ENCODE measurements at regions not wholly inside any gene's neighbourhood (a gene's known extent, or its start where the extent isn't known, plus 50 kb on each side); places are given as distances from the start of the nearest gene placed in this dataset.
A peak's percentile ranks its signal among the peaks of the same experiment; 100 is the strongest.

- FAIRE-seq, result no peak
- Histone ChIP-seq H3K27me3 (ENCODE audit: control insufficient read depth, insufficient read depth, low read length) (no peaks in the 10 kb centered on the region), H3K4me1 (ENCODE audit: control insufficient read depth in 2 of 3, insufficient read depth in 2 of 3, low read depth in 1 of 3, low read length in 3 of 3) (no peaks in the 10 kb centered on the region), H3K4me3 (ENCODE audit: low read length in 3 of 3) (no peak overlapping the region), H3K36me3 (ENCODE audit: control insufficient read depth in 2 of 3, insufficient read depth in 3 of 3, low read length in 3 of 3) (no peaks in the 10 kb centered on the region), H3K27ac (ENCODE audit: low read depth in 2 of 2, low read length in 2 of 2) (no peak overlapping the region), H3K9ac (ENCODE audit: low read length in 3 of 3) (no peak overlapping the region), H3K9me3 (ENCODE audit: control insufficient read depth in 2 of 3, insufficient read depth in 1 of 3, low read length in 3 of 3) (no peaks in the 10 kb centered on the region)
- DNase-seq, result no peak
- intact Hi-C loops (cut with DNase I), result no loop called here
- TF ChIP-seq, protein P1, sequence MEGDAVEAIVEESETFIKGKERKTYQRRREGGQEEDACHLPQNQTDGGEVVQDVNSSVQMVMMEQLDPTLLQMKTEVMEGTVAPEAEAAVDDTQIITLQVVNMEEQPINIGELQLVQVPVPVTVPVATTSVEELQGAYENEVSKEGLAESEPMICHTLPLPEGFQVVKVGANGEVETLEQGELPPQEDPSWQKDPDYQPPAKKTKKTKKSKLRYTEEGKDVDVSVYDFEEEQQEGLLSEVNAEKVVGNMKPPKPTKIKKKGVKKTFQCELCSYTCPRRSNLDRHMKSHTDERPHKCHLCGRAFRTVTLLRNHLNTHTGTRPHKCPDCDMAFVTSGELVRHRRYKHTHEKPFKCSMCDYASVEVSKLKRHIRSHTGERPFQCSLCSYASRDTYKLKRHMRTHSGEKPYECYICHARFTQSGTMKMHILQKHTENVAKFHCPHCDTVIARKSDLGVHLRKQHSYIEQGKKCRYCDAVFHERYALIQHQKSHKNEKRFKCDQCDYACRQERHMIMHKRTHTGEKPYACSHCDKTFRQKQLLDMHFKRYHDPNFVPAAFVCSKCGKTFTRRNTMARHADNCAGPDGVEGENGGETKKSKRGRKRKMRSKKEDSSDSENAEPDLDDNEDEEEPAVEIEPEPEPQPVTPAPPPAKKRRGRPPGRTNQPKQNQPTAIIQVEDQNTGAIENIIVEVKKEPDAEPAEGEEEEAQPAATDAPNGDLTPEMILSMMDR (IDR thresholded peaks at IDR 0.05; ENCODE audit: borderline replicate concordance, extremely low read depth, insufficient read depth), result no peak
Measured at GRCh38 chr4:72945719-72946336, 123.7 kb downstream of the COX18 start.

GRCh38 chr4:72942565-72942964, 127.0 kb downstream of the COX18 start:
- Histone ChIP-seq H3K27ac (ENCODE audit: low read depth in 2 of 2, low read length in 2 of 2) (no peak overlapping the region), H3K36me3 (ENCODE audit: control insufficient read depth in 2 of 3, insufficient read depth in 3 of 3, low read length in 3 of 3) (no peaks in the 10 kb centered on the region), H3K27me3 (ENCODE audit: control insufficient read depth, insufficient read depth, low read length) (no peaks in the 10 kb centered on the region), H3K4me3 (ENCODE audit: low read length in 3 of 3) (no peak overlapping the region), H3K9me3 (ENCODE audit: control insufficient read depth in 2 of 3, insufficient read depth in 1 of 3, low read length in 3 of 3) (no peaks in the 10 kb centered on the region), H3K9ac (ENCODE audit: low read length in 3 of 3) (no peak overlapping the region), H3K4me1 (ENCODE audit: control insufficient read depth in 2 of 3, insufficient read depth in 2 of 3, low read depth in 1 of 3, low read length in 3 of 3) (no peaks in the 10 kb centered on the region)
- no peak for FAIRE-seq
- intact Hi-C loops (cut with DNase I), result no loop called here
- TF ChIP-seq, protein P1 (IDR thresholded peaks at IDR 0.05; ENCODE audit: borderline replicate concordance, extremely low read depth, insufficient read depth), result no peak
- no peak for DNase-seq

- intact Hi-C loops (cut with DNase I), result no loop called here
- no peak overlapping the region for H3K4me3 ChIP-seq (ENCODE audit: low read length in 3 of 3)
- H3K36me3 ChIP-seq (ENCODE audit: control insufficient read depth in 2 of 3, insufficient read depth in 3 of 3, low read length in 3 of 3), result no peaks in the 10 kb centered on the region
- no peak overlapping the region for H3K9ac ChIP-seq (ENCODE audit: low read length in 3 of 3)
- TF ChIP-seq, protein P1 (IDR thresholded peaks at IDR 0.05; ENCODE audit: borderline replicate concordance, extremely low read depth, insufficient read depth), result no peak
- FAIRE-seq (no peak), DNase-seq (peak in 1 of 5 donors; percentile 52)
- no peaks in the 10 kb centered on the region for H3K27me3 ChIP-seq (ENCODE audit: control insufficient read depth, insufficient read depth, low read length)
- no peaks in the 10 kb centered on the region for H3K9me3 ChIP-seq (ENCODE audit: control insufficient read depth in 2 of 3, insufficient read depth in 1 of 3, low read length in 3 of 3)
- H3K4me1 ChIP-seq (ENCODE audit: control insufficient read depth in 2 of 3, insufficient read depth in 2 of 3, low read depth in 1 of 3, low read length in 3 of 3), result no peaks in the 10 kb centered on the region
- no peak overlapping the region for H3K27ac ChIP-seq (ENCODE audit: low read depth in 2 of 2, low read length in 2 of 2)
Measured at GRCh38 chr4:72938516-72938915, 131.0 kb downstream of the COX18 start.

- Histone ChIP-seq H3K27ac (ENCODE audit: low read depth in 2 of 2, low read length in 2 of 2) (no peak overlapping the region), H3K9ac (ENCODE audit: low read length in 3 of 3) (no peak overlapping the region), H3K36me3 (ENCODE audit: control insufficient read depth in 2 of 3, insufficient read depth in 3 of 3, low read length in 3 of 3) (no peaks in the 10 kb centered on the region), H3K9me3 (ENCODE audit: control insufficient read depth in 2 of 3, insufficient read depth in 1 of 3, low read length in 3 of 3) (no peaks in the 10 kb centered on the region), H3K27me3 (ENCODE audit: control insufficient read depth, insufficient read depth, low read length) (no peaks in the 10 kb centered on the region), H3K4me3 (ENCODE audit: low read length in 3 of 3) (no peak overlapping the region), H3K4me1 (ENCODE audit: control insufficient read depth in 2 of 3, insufficient read depth in 2 of 3, low read depth in 1 of 3, low read length in 3 of 3) (no peaks in the 10 kb centered on the region)
- intact Hi-C loops (cut with DNase I), result no loop called here
- DNase-seq, result no peak
- FAIRE-seq, result no peak
- TF ChIP-seq, protein P1 (IDR thresholded peaks at IDR 0.05; ENCODE audit: borderline replicate concordance, extremely low read depth, insufficient read depth), result no peak
Measured at GRCh38 chr4:72935462-72935861, 134.1 kb downstream of the COX18 start.
